GM18951 (cell line): ENCODE measurements at regions not wholly inside any gene's neighbourhood (a gene's known extent, or its start where the extent isn't known, plus 50 kb on each side); places are given as distances from the start of the nearest gene placed in this dataset.

ENCODE experiments used
- POLR2A ChIP-seq: IDR thresholded peaks from 4 replicates; pipeline ENCODE4 v1.6.1; 2011; ENCODE audit warnings: mild to moderate bottlenecking; ENCODE audit not compliant: insufficient read length, insufficient read depth; ENCODE audit errors: extremely low read depth
- in situ Hi-C: fragments of 300-500 bp; cut with MboI; formaldehyde crosslinking; loops from one replicate; pipeline ENCODE4 v1.12.0; 2022; ENCODE audit warnings: low sequenced_read_pairs, mixed read lengths, inconsistent platforms; ENCODE audit not compliant: unreplicated experiment

- no peak for TF ChIP-seq POLR2A
- in situ Hi-C loops = no loop called here
Measured at GRCh38 chr10:118537623-118538022, 57.8 kb downstream of the PRLHR start.

GRCh38 chr10:118534136-118534535, 61.3 kb downstream of the PRLHR start:
- TF ChIP-seq POLR2A = no peak
- in situ Hi-C loops = no loop called here

- in situ Hi-C loops = no loop called here
- no peak for TF ChIP-seq POLR2A
Measured at GRCh38 chr10:118531105-118531852, 64.2 kb downstream of the PRLHR start.

- TF ChIP-seq POLR2A = no peak
- in situ Hi-C loops = no loop called here
Measured at GRCh38 chr10:118528426-118528825, 67.0 kb downstream of the PRLHR start.

- TF ChIP-seq POLR2A = no peak
- in situ Hi-C loops = no loop called here
Measured at GRCh38 chr10:118523775-118524174, 71.7 kb downstream of the PRLHR start.

- in situ Hi-C loops = no loop called here
- no peak for TF ChIP-seq POLR2A
Measured at GRCh38 chr10:118522791-118523498, 72.5 kb downstream of the PRLHR start.

- in situ Hi-C loops = no loop called here
- TF ChIP-seq POLR2A = no peak
Measured at GRCh38 chr10:118521415-118522117, 73.9 kb downstream of the PRLHR start.

GRCh38 chr10:118520116-118520742, 75.2 kb downstream of the PRLHR start:
- in situ Hi-C loops = no loop called here
- no peak for TF ChIP-seq POLR2A

GRCh38 chr10:118518095-118518494, 77.4 kb downstream of the PRLHR start:
- in situ Hi-C loops = no loop called here
- no peak for TF ChIP-seq POLR2A

GRCh38 chr10:118516716-118517115, 78.7 kb downstream of the PRLHR start:
- TF ChIP-seq POLR2A = no peak
- in situ Hi-C loops = no loop called here

GRCh38 chr10:118513174-118513573, 82.3 kb downstream of the PRLHR start:
- in situ Hi-C loops = no loop called here
- TF ChIP-seq POLR2A = no peak

GRCh38 chr10:118511711-118512110, 83.7 kb downstream of the PRLHR start:
- in situ Hi-C loops = no loop called here
- no peak for TF ChIP-seq POLR2A

- in situ Hi-C loops = no loop called here
- TF ChIP-seq POLR2A = no peak
Measured at GRCh38 chr10:118508863-118509262, 86.6 kb downstream of the PRLHR start.
